GM21381 (cell line): ENCODE measurements at regions not wholly inside any gene's neighbourhood (a gene's known extent, or its start where the extent isn't known, plus 50 kb on each side); places are given as distances from the start of the nearest gene placed in this dataset.
"Not testable (repeated sequence)": the region's sequence is repeated elsewhere in the genome, so short reads cannot be mapped to it uniquely, and the experiment has no call there.

Experiments used
- ATAC-seq: cut with Tn5 transposase; IDR thresholded peaks from one replicate; pipeline ENCODE4 v1.9.1; 2021; ENCODE audit warnings: mild to moderate bottlenecking, moderate library complexity; ENCODE audit not compliant: unreplicated experiment

DNA sequence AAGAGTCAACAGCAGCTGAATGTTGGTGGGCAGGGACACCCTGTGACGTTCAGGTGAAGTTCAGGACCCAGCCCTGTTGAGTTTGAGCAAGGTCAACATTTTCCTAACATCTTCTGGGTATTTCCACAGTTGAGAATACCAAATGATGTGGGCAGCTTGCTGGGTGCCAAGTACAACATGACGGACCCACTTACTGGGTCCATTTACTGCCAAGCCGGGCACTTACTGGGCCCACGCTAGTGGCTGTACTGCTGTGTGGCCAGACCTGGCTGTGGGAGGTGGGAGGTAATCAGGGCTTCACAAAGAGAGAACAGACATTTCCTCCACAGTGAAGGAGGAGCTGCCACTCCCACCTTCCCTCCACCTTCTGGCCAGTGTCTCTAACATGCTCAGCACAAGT, 99.2 kb downstream of the PSMG1 start:
- no peak for ATAC-seq

DNA sequence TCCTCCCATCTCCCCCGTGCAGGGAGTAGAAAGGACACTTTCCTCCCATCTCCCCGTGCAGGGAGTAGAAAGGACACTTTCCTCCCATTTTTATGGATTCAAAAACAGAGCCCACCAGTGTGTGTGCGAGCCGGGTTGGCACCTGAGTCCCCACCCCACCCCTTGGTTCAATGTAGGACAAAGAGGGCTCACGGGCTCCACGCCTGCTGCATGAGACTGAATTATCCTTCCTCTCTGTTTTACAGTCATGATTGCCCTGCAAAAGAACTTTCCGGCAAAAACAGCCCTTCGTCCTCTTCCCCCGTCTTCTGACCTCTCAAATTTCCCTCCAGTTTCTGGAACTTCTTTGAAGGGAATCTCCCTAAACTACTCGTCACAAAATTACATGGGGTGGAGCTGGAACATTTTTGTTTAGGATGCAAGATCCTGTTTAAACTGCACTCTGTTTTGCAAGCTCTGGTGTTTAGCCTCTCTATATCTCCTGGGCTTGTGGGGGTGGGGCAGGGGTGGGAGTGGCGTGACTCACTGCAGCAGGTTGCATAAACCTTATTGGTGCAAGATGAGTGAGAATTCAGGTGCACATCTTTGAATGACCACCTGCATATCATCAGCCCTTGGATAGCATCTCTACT, 99.8 kb downstream of the PSMG1 start:
- no peak for ATAC-seq

- no peak for ATAC-seq
Observed at GRCh38 chr21:39082656-39083376, 100.4 kb downstream of the PSMG1 start.

GRCh38 chr21:39080366-39080765, 102.9 kb downstream of the PSMG1 start:
- no peak for ATAC-seq

GRCh38 chr21:39079617-39080016, 103.6 kb downstream of the PSMG1 start:
- ATAC-seq = no peak

GRCh38 chr21:39078322-39079065, 104.8 kb downstream of the PSMG1 start:
- no peak for ATAC-seq

- no peak for ATAC-seq
Observed at GRCh38 chr21:39077876-39078275, 105.4 kb downstream of the PSMG1 start.

DNA sequence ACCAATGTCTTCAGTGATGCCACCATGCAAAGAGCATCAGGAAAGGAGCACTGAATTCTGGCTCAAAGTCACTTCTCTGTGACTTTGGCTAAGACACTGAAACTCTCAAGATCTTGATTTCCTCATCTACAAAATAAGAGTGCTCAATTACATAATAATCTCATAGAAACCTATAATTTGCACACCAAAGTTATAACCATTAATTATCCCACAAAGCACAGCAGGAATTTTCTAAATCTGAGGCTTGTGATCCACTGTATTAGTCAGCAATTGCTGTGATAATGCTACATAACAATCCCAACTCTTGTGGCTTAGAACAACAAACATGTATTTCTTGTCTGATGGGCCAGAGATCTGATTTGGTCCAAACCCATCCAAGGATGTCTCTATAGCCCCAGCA, 108.7 kb downstream of the PSMG1 start:
- ATAC-seq = no peak

DNA sequence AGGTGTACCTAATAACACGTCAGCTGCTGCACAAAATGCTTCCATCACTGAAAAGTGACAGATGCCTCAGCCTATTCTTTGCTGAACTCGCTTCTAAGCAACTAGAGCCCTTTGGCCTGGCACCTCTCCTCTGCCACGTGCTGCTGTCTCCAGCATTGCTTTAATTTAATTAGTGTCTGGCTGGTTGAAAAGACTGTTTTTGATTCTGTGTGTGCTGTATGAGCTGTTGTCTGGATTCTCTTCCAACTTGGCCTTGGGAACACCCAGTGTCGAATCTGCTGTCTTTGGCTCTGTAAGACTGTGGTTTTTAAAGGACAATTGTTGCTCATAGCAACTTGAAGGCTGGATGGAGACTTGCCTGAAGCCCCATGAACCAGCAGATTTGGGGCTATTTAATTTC, 109.5 kb downstream of the PSMG1 start:
- no peak for ATAC-seq

- ATAC-seq = no peak
Observed at GRCh38 chr21:39073063-39073462, 110.2 kb downstream of the PSMG1 start.

- ATAC-seq = no peak
Observed at GRCh38 chr21:39072468-39072867, 110.8 kb downstream of the PSMG1 start.

DNA sequence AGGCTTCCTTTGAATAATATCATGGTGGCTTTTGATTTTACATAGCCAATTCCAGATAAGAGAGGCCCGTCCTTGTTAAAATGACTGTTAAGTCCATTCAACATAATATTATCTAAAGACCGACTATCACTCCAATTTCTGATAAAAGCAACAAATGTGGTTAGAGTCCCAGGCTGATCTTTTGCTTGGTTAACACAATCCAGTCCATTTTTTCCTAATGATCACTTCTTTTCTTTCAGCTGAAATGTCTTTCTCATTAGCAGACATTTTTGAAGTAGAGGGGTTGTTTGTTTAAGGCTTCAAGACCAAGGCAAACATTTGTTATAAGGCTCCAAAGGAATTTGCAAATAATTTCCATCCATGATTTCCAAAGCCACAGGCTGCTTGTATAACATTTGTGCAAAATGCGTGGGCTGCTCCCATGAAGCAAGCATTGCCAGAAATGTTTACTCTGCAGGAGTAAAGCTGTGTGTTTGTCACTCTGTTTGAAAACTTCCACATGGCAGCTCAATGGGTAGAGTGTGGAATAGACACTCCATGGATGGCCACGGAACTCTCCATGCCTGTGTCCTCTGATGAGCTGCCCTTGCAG, 111.5 kb downstream of the PSMG1 start:
- ATAC-seq = no peak

GRCh38 chr21:39069856-39070255, 113.4 kb downstream of the PSMG1 start:
- ATAC-seq = not testable (repeated sequence)

GRCh38 chr21:39066829-39067780, 116.1 kb downstream of the PSMG1 start:
- ATAC-seq = no peak

DNA sequence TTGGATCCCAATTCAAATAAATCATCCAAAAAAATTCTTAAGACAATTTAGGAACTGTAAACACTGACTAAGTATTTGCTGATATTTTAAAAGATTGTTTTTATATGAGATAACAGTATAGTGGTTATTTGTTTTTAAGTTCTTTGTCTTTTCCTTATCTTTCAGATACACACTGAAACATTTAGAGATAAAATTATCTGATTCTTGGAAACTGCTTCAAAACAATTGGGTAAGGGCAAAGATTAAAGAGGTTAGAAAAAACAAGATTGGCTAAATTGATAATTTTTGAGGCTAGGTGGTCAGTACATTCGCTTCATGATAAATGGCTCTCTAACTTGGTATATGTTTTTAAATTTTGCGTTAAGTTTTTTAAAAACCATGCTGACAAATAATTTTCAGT, 117.3 kb downstream of the PSMG1 start:
- ATAC-seq = no peak

DNA sequence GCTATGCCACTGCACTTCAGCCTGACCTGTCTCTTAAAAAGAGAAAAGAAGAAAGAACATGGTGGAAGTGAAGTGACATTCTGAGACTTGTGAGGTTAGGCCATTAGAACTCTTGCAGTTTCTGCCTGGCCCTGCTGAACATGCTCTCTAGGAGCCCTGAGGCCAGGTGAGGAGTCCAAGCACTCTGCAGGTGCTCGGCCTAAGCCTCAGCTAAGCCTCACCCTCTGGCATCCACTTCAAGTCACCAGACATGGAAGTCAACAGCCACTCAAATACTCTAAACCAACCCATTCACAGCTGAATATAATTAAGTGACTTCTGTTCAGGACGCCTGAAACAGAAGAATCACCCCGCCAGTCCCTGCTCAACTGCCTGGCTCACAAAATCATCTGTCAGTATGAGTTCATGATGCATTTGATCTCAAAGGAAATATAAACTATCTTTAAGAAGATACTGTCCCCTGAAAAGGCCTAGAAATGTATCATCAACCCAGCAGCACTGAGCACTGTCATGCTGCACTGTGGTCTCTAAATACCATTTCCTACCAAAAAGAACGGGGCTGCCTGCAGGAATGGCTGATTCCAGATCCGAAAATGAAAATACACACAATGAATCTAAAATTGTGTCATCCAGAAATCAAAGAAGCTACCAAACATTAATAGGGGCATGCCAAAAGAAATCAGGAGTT, 118.8 kb downstream of the PSMG1 start:
- ATAC-seq = no peak

- ATAC-seq = no peak
Observed at GRCh38 chr21:39063517-39063916, 119.7 kb downstream of the PSMG1 start.

- no peak for ATAC-seq
Observed at GRCh38 chr21:39062196-39062595, 121.1 kb downstream of the PSMG1 start.

GRCh38 chr21:39061766-39062165, 121.5 kb downstream of the PSMG1 start:
- ATAC-seq = no peak

GRCh38 chr21:39060485-39061083, 122.7 kb downstream of the PSMG1 start:
- no peak for ATAC-seq
